ENCODE measurements at regions not wholly inside any gene's neighbourhood (a gene's known extent, or its start where the extent isn't known, plus 50 kb on each side); places are given as distances from the start of the nearest gene placed in this dataset.
A peak's percentile ranks its signal among the peaks of the same experiment; 100 is the strongest.

DNA sequence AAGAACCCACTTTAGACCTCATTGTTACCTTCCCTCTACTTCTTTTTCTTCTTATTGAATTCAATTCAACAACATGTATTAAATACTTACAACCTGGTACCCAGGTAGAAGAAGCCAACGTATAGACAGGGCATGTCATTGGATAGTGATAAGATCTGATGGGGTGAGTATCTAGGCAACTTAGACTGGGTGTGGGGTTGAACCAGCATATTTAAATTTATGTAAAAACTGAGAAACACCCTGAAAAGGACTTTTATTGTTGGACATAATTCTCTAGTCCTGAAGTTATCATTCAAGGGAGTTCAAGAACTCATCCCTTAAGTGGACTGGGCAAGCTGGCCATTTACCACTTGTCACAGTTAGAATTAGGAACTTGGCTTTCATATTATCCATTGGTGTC is 139.2 kb downstream of the ZIC5 start:
- no peak for DNase-seq (ENCODE audit: extremely low spot score)
- ChIA-PET POLR2A (no interaction called here), CTCF (no interaction called here)
- no peak for TF ChIP-seq L3MBTL2 (conservative IDR thresholded peaks at IDR 0.05)
- no peak for TF ChIP-seq ELF4 (IDR thresholded peaks at IDR 0.05)
- no peak for TF ChIP-seq NFRKB (IDR thresholded peaks at IDR 0.05)
- TF ChIP-seq TARDBP (IDR thresholded peaks at IDR 0.05) = no peak
- no peak for TF ChIP-seq LEF1 (IDR thresholded peaks at IDR 0.05; ENCODE audit: borderline replicate concordance)
- TF ChIP-seq FOXK2 (IDR thresholded peaks at IDR 0.05) = no peak
- TF ChIP-seq FOXM1 (IDR thresholded peaks at IDR 0.05; ENCODE audit: borderline replicate concordance) = no peak
- no peak for TF ChIP-seq FOXA1 (IDR thresholded peaks at IDR 0.05)
- no peak for TF ChIP-seq HDGF (IDR thresholded peaks at IDR 0.05; ENCODE audit: borderline replicate concordance)
- TF ChIP-seq ZNF384 (IDR thresholded peaks at IDR 0.05) = no peak
- no peak for TF ChIP-seq CTBP1 (IDR thresholded peaks at IDR 0.05; ENCODE audit: borderline replicate concordance)
- no peak for TF ChIP-seq SUZ12 (IDR thresholded peaks at IDR 0.05)

DNA sequence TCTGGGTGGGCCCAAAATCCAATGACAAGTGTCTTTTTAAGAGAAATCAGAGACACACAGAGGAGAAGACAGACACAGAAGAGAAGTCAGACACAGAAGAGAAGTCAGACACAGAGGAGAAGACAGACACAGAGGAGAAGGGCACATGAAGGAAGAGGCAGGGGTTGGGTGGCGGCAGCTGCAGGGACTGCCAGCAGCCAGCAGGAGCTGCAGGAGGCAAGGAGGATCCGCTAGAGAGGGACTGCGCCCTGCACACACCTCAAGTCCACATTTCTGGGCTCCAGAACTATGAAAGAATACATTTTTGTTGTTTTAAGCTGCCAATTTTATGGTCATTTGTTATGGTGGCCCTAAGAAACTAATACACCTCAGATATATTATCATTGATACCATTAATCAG is 140.6 kb downstream of the ZIC5 start:
- ChIA-PET POLR2A (no interaction called here), CTCF (no interaction called here)
- TF ChIP-seq BHLHE40 (IDR thresholded peaks at IDR 0.05; ENCODE audit: borderline replicate concordance) (no peak), SUZ12 (IDR thresholded peaks at IDR 0.05) (no peak), CTBP1 (IDR thresholded peaks at IDR 0.05; ENCODE audit: borderline replicate concordance) (no peak), TARDBP (IDR thresholded peaks at IDR 0.05) (no peak), HDGF (IDR thresholded peaks at IDR 0.05; ENCODE audit: borderline replicate concordance) (no peak), PKNOX1 (IDR thresholded peaks at IDR 0.05) (no peak), NFRKB (IDR thresholded peaks at IDR 0.05) (no peak), FOXK2 (IDR thresholded peaks at IDR 0.05) (no peak), FOXM1 (IDR thresholded peaks at IDR 0.05; ENCODE audit: borderline replicate concordance) (no peak), L3MBTL2 (conservative IDR thresholded peaks at IDR 0.05) (no peak), ELF4 (IDR thresholded peaks at IDR 0.05) (no peak), SP1 (IDR thresholded peaks at IDR 0.05) (no peak), ZNF384 (IDR thresholded peaks at IDR 0.05) (no peak), LEF1 (IDR thresholded peaks at IDR 0.05; ENCODE audit: borderline replicate concordance) (no peak), ARNT (IDR thresholded peaks at IDR 0.05) (no peak), FOXA1 (IDR thresholded peaks at IDR 0.05) (no peak)
- peak; percentile 27 for DNase-seq (ENCODE audit: extremely low spot score)

DNA sequence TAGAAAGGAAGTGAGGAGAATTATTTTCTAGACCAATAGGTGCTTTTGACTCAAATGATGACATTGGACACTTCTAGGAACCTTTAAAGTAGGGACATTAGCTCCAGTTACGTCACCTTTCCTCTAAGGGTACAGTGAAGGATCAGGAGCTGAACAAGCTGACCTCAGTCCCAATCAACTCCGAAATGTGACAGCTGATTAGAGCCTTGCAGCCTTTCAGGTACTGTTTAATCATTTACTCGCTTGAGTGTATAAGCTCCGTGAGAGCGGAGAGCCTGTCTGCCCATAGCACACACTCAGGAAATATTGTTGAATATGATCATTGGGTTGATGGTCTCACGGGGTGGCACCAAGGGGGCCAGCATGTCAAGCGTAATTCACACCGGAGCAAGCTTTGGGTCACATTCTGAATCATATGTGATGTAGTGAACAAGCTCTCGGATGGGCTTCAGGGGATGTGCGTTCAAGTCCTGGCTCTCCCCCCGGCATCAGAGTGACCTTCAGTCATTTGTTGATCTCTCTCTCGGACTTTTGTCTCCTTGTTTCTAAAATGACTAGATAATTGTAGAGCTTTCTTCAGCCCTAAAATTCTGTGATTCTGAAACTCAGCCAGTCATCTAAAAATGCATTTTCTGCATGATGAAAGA is 141.9 kb downstream of the ZIC5 start:
- ChIA-PET CTCF (interaction anchor here (0.5 kb wide), 1 partner anchor 96 kb away, joined by 3 read pairs; no protein-coding TSS in a partner anchor), POLR2A (no interaction called here)
- no peak for DNase-seq (ENCODE audit: extremely low spot score)
- no peak for TF ChIP-seq ZNF384 (IDR thresholded peaks at IDR 0.05)
- TF ChIP-seq TARDBP (IDR thresholded peaks at IDR 0.05) = no peak
- no peak for TF ChIP-seq ARNT (IDR thresholded peaks at IDR 0.05)
- TF ChIP-seq FOXM1 (IDR thresholded peaks at IDR 0.05; ENCODE audit: borderline replicate concordance) = no peak
- no peak for TF ChIP-seq L3MBTL2 (conservative IDR thresholded peaks at IDR 0.05)
- TF ChIP-seq FOXA1 (IDR thresholded peaks at IDR 0.05) = no peak
- no peak for TF ChIP-seq FOXK2 (IDR thresholded peaks at IDR 0.05)
- TF ChIP-seq SP1 (IDR thresholded peaks at IDR 0.05) = no peak
- no peak for TF ChIP-seq NFRKB (IDR thresholded peaks at IDR 0.05)
- no peak for TF ChIP-seq HDGF (IDR thresholded peaks at IDR 0.05; ENCODE audit: borderline replicate concordance)
- TF ChIP-seq CTBP1 (IDR thresholded peaks at IDR 0.05; ENCODE audit: borderline replicate concordance) = no peak
- no peak for TF ChIP-seq BHLHE40 (IDR thresholded peaks at IDR 0.05; ENCODE audit: borderline replicate concordance)
- no peak for TF ChIP-seq LEF1 (IDR thresholded peaks at IDR 0.05; ENCODE audit: borderline replicate concordance)
- no peak for TF ChIP-seq PKNOX1 (IDR thresholded peaks at IDR 0.05)

GRCh38 chr13:99829161-99829560 is 142.4 kb downstream of the ZIC5 start:
- TF ChIP-seq FOXA1 (IDR thresholded peaks at IDR 0.05) (no peak), TARDBP (IDR thresholded peaks at IDR 0.05) (no peak), FOXM1 (IDR thresholded peaks at IDR 0.05; ENCODE audit: borderline replicate concordance) (no peak), BHLHE40 (IDR thresholded peaks at IDR 0.05; ENCODE audit: borderline replicate concordance) (no peak), CTBP1 (IDR thresholded peaks at IDR 0.05; ENCODE audit: borderline replicate concordance) (no peak), ARNT (IDR thresholded peaks at IDR 0.05) (no peak), L3MBTL2 (conservative IDR thresholded peaks at IDR 0.05) (no peak), NFRKB (IDR thresholded peaks at IDR 0.05) (no peak), HDGF (IDR thresholded peaks at IDR 0.05; ENCODE audit: borderline replicate concordance) (no peak), FOXK2 (IDR thresholded peaks at IDR 0.05) (no peak), PKNOX1 (IDR thresholded peaks at IDR 0.05) (no peak), SP1 (IDR thresholded peaks at IDR 0.05) (no peak), ELF4 (IDR thresholded peaks at IDR 0.05) (no peak), SUZ12 (IDR thresholded peaks at IDR 0.05) (no peak), ZNF384 (IDR thresholded peaks at IDR 0.05) (no peak), LEF1 (IDR thresholded peaks at IDR 0.05; ENCODE audit: borderline replicate concordance) (no peak)
- DNase-seq (ENCODE audit: extremely low spot score) = no peak
- ChIA-PET POLR2A (no interaction called here), CTCF (no interaction called here)

DNA sequence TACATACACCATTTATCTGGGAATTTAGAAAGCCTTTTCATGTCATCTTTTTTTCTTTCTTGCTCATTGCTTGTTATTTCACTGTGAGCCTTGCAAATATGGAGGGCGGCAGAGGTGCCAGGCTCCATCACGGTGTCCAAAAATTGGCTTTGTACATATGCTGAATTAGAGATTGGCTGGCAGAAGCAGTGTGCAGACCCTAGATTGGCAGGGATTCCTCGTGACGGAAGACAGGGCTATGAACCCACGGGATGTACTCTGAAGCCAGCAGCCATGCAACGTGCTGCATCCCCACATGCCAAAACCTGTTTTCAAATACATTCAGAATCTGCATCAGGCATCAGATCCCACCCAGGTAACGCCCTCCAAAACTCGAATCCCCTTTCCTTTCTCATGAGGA is 142.8 kb downstream of the ZIC5 start:
- no peak for DNase-seq (ENCODE audit: extremely low spot score)
- ChIA-PET CTCF (no interaction called here), POLR2A (no interaction called here)
- no peak for TF ChIP-seq BHLHE40 (IDR thresholded peaks at IDR 0.05; ENCODE audit: borderline replicate concordance)
- no peak for TF ChIP-seq FOXM1 (IDR thresholded peaks at IDR 0.05; ENCODE audit: borderline replicate concordance)
- no peak for TF ChIP-seq FOXA1 (IDR thresholded peaks at IDR 0.05)
- no peak for TF ChIP-seq ELF4 (IDR thresholded peaks at IDR 0.05)
- TF ChIP-seq ARNT (IDR thresholded peaks at IDR 0.05) = no peak
- no peak for TF ChIP-seq SP1 (IDR thresholded peaks at IDR 0.05)
- TF ChIP-seq L3MBTL2 (conservative IDR thresholded peaks at IDR 0.05) = no peak
- no peak for TF ChIP-seq TARDBP (IDR thresholded peaks at IDR 0.05)
- no peak for TF ChIP-seq FOXK2 (IDR thresholded peaks at IDR 0.05)
- TF ChIP-seq LEF1 (IDR thresholded peaks at IDR 0.05; ENCODE audit: borderline replicate concordance) = no peak
- TF ChIP-seq ZNF384 (IDR thresholded peaks at IDR 0.05) = no peak
- TF ChIP-seq HDGF (IDR thresholded peaks at IDR 0.05; ENCODE audit: borderline replicate concordance) = no peak
- no peak for TF ChIP-seq CTBP1 (IDR thresholded peaks at IDR 0.05; ENCODE audit: borderline replicate concordance)
- TF ChIP-seq PKNOX1 (IDR thresholded peaks at IDR 0.05) = no peak
- TF ChIP-seq SUZ12 (IDR thresholded peaks at IDR 0.05) = no peak
- no peak for TF ChIP-seq NFRKB (IDR thresholded peaks at IDR 0.05)

All from HEK293T (cell line).